H1 (cell line): ENCODE measurements at regions not wholly inside any gene's neighbourhood (a gene's known extent, or its start where the extent isn't known, plus 50 kb on each side); places are given as distances from the start of the nearest gene placed in this dataset.
"Not testable (repeated sequence)": the region's sequence is repeated elsewhere in the genome, so short reads cannot be mapped to it uniquely, and the experiment has no call there.

Experiments
- CTCF ChIA-PET: fragments of 300-600 bp; sonication (Branson Sonifier 250); formaldehyde crosslinking; loops from one replicate; lab custom pipeline; 2021; ENCODE audit not compliant: partially characterized antibody; lab: Charles Lee
- POLR2A ChIA-PET: fragments of 300-600 bp; sonication (Branson Sonifier 250); formaldehyde crosslinking; loops from one replicate; lab custom pipeline; 2021; ENCODE audit warnings: inconsistent platforms; ENCODE audit not compliant: partially characterized antibody; lab: Charles Lee
- DNase-seq, 2 experiments: peaks; one replicate each; pipeline versions ENCODE4 v3.0.0 to v3.0.0-alpha.2; 2010 to 2022; ENCODE audit warnings: low spot score in 2 of 2, low read depth in 1 of 2, mixed read lengths in 1 of 2
- FAIRE-seq: peaks from 2 replicates; lab custom pipeline; 2011; peaks lifted over from hg19 to GRCh38; lab: Jason Lieb, UNC
- H2AFZ ChIP-seq: 2 replicates; pipeline ENCODE4 v1.8.1; 2012; ENCODE audit warnings: low read length, inconsistent platforms
- H2AK5ac ChIP-seq: 2 replicates; pipeline ENCODE4 v1.6.1; 2013; ENCODE audit warnings: low read depth, low read length
- H2BK120ac ChIP-seq: replicated peaks from 2 replicates; pipeline ENCODE3; 2013; ENCODE audit warnings: low read depth, low read length, inconsistent platforms
- H2BK12ac ChIP-seq: 2 replicates; pipeline ENCODE4 v1.6.1; 2013; ENCODE audit warnings: low read depth, low read length
- H2BK15ac ChIP-seq: 2 replicates; pipeline ENCODE4 v1.6.1; 2013; ENCODE audit warnings: low read length
- H2BK20ac ChIP-seq: 2 replicates; pipeline ENCODE4 v1.6.1; 2013; ENCODE audit warnings: low read length
- H2BK5ac ChIP-seq: 2 replicates; pipeline ENCODE4 v1.6.1; 2013; ENCODE audit warnings: low read depth, low read length
- H3K14ac ChIP-seq: 2 replicates; pipeline ENCODE4 v1.6.1; 2013; ENCODE audit warnings: inconsistent platforms; ENCODE audit not compliant: insufficient read length
- H3K18ac ChIP-seq: 2 replicates; pipeline ENCODE4 v1.6.1; 2013; ENCODE audit warnings: low read length; ENCODE audit errors: extremely low read depth
- H3K23ac ChIP-seq: 2 replicates; pipeline ENCODE4 v1.6.1; 2013; ENCODE audit warnings: inconsistent platforms; ENCODE audit not compliant: insufficient read length
- H3K23me2 ChIP-seq: 2 replicates; pipeline ENCODE4 v1.6.1; 2013; ENCODE audit warnings: low read depth, low read length
- H3K27ac ChIP-seq: 2 replicates; pipeline ENCODE4 v1.6.1; 2011; ENCODE audit warnings: low read depth, low read length, inconsistent platforms
- H3K27me3 ChIP-seq, 4 experiments: replicated peaks in 1 of 4; 1 replicate in 1 of 4; 2 replicates in 3 of 4; pipeline versions ENCODE4 v1.6.1 to v1.8.1; 2011 to 2013; ENCODE audit warnings: low read length in 3 of 4, mild to moderate bottlenecking in 3 of 4, inconsistent platforms in 2 of 4, mixed read lengths in 2 of 4, moderate library complexity in 1 of 4; ENCODE audit not compliant: control insufficient read depth in 3 of 4, insufficient read depth in 3 of 4; ENCODE audit errors: extremely low read depth in 1 of 4
- H3K36me3 ChIP-seq, 4 experiments: 2 replicates each; pipeline versions ENCODE4 v1.6.1 to v1.8.1; 2011 to 2013; ENCODE audit warnings: mild to moderate bottlenecking in 4 of 4, low read length in 3 of 4, moderate library complexity in 2 of 4, control low read depth in 1 of 4, inconsistent platforms in 1 of 4; ENCODE audit not compliant: insufficient read depth in 4 of 4, control insufficient read depth in 2 of 4
- H3K4ac ChIP-seq: replicated peaks from 2 replicates; pipeline ENCODE3; 2013; ENCODE audit warnings: low read length, low read depth, mixed read lengths, inconsistent platforms; ENCODE audit not compliant: insufficient read length
- H3K4me1 ChIP-seq, 4 experiments: replicated peaks in 1 of 4; 1 replicate in 1 of 4; 2 replicates in 3 of 4; pipeline versions ENCODE4 v1.6.1 to v1.8.1; 2011 to 2013; ENCODE audit warnings: low read length in 3 of 4, inconsistent platforms in 2 of 4, mixed read lengths in 1 of 4; ENCODE audit not compliant: insufficient read depth in 4 of 4, control insufficient read depth in 3 of 4
- H3K4me2 ChIP-seq, 2 experiments: 2 replicates each; pipeline versions ENCODE4 v1.6.1 to v1.8.1; 2011 to 2013; ENCODE audit warnings: low read depth in 2 of 2, low read length in 2 of 2, control low read depth in 1 of 2, inconsistent platforms in 1 of 2, mild to moderate bottlenecking in 1 of 2; ENCODE audit not compliant: insufficient read depth in 1 of 2
- H3K4me3 ChIP-seq, 4 experiments: fragments of 200-600, 300-600 bp in 1 of 4; sonication (generic), shearing (Covaris generic), sonication (Bioruptor Twin) in 1 of 4; 2 replicates each; pipeline versions ENCODE4 v1.5.1 to v1.8.1; 2011 to 2016; ENCODE audit warnings: low read length in 4 of 4, low read depth in 3 of 4, control low read depth in 2 of 4, inconsistent platforms in 2 of 4, mild to moderate bottlenecking in 2 of 4, mixed read lengths in 1 of 4, moderate library complexity in 1 of 4; ENCODE audit not compliant: insufficient read depth in 2 of 4; ENCODE audit errors: extremely low read depth in 1 of 4
- H3K56ac ChIP-seq: replicated peaks from 2 replicates; pipeline ENCODE3; 2013; ENCODE audit warnings: low read depth, mild to moderate bottlenecking, mixed read lengths, low read length, inconsistent platforms; ENCODE audit not compliant: insufficient read length
- H3K79me1 ChIP-seq: 2 replicates; pipeline ENCODE4 v1.6.1; 2013; ENCODE audit warnings: low read depth, low read length, control low read depth
- H3K79me2 ChIP-seq, 2 experiments: 2 replicates each; pipeline versions ENCODE4 v1.6.1 to v1.8.1; 2012 to 2013; ENCODE audit warnings: low read length in 2 of 2, mild to moderate bottlenecking in 2 of 2, inconsistent platforms in 1 of 2; ENCODE audit not compliant: insufficient read depth in 2 of 2, control insufficient read depth in 1 of 2
- H3K9ac ChIP-seq, 4 experiments: replicated peaks in 1 of 4; 1 replicate in 1 of 4; 2 replicates in 3 of 4; pipeline versions ENCODE4 v1.6.1 to v1.8.1; 2011 to 2013; ENCODE audit warnings: low read depth in 3 of 4, low read length in 3 of 4, control low read depth in 2 of 4, mild to moderate bottlenecking in 2 of 4, moderate library complexity in 2 of 4, inconsistent platforms in 1 of 4; ENCODE audit errors: extremely low read depth in 1 of 4
- H3K9me3 ChIP-seq, 2 experiments: 2 replicates each; pipeline versions ENCODE4 v1.6.1 to v1.8.1; 2012 to 2013; ENCODE audit warnings: mild to moderate bottlenecking in 2 of 2, moderate library complexity in 2 of 2, control low read depth in 1 of 2, inconsistent platforms in 1 of 2, low read depth in 1 of 2, low read length in 1 of 2, mixed read lengths in 1 of 2; ENCODE audit not compliant: insufficient read depth in 2 of 2
- H4K20me1 ChIP-seq, 2 experiments: replicated peaks in 1 of 2; 2 replicates each; pipeline versions ENCODE3 to v1.8.1; 2011 to 2013; ENCODE audit warnings: inconsistent platforms in 2 of 2, low read length in 2 of 2, mild to moderate bottlenecking in 1 of 2; ENCODE audit not compliant: insufficient read depth in 2 of 2, control insufficient read depth in 1 of 2
- H4K5ac ChIP-seq: 2 replicates; pipeline ENCODE4 v1.6.1; 2013; ENCODE audit warnings: low read length, low read depth, mixed read lengths, inconsistent platforms; ENCODE audit not compliant: insufficient read length
- H4K8ac ChIP-seq: 2 replicates; pipeline ENCODE4 v1.8.0; 2013; ENCODE audit warnings: mild to moderate bottlenecking, moderate library complexity, low read length, inconsistent platforms; ENCODE audit not compliant: insufficient read depth; ENCODE audit errors: extremely low read depth
- H4K91ac ChIP-seq: replicated peaks from 2 replicates; pipeline ENCODE3; 2013; ENCODE audit warnings: low read length, mixed read lengths, inconsistent platforms; ENCODE audit not compliant: insufficient read length
- WGBS, 2 experiments: shearing (Covaris generic) in 1 of 2; methylation state at CpG; one replicate each; pipeline versions ENCODE4 v1.1.6 to v1.1.7; 2013 to 2015; ENCODE audit warnings: low lambda C conversion rate in 2 of 2, mixed read lengths in 2 of 2, inconsistent platforms in 1 of 2, low coverage in 1 of 2, missing lambda C conversion rate in 1 of 2; ENCODE audit not compliant: insufficient replicate concordance in 2 of 2, insufficient coverage in 1 of 2, insufficient read length in 1 of 2; ENCODE audit errors: extremely low coverage in 1 of 2, missing lambda C conversion rate in 1 of 2; 5-methylcytosine and 5-hydroxymethylcytosine counted together

DNA sequence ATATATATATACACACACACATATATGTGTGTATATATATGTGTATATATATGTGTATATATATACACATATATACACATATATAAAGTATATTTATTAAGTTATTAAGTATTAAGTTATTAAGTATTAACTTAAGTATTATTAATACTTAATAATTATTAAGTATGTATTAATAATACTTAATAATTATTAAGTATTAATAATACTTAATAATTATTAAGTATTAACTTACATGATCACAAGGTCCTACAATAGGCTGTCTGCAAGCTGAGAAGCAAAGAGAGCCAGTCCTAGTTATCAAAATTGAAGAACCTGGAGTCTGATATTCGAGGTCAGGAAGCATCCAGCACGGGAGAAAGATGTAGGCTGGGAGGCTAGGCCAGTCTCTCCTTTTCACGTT lies 130.1 kb upstream of the FAM3C start:
- H2BK15ac ChIP-seq, DNase-seq, H2AFZ ChIP-seq, POLR2A ChIA-PET, H2BK5ac ChIP-seq, H3K14ac ChIP-seq, H3K27ac ChIP-seq, H3K56ac ChIP-seq, H2AK5ac ChIP-seq, H4K5ac ChIP-seq, H3K79me2 ChIP-seq, H3K4me1 ChIP-seq, H2BK20ac ChIP-seq, H3K4me3 ChIP-seq, FAIRE-seq, H3K36me3 ChIP-seq, H3K27me3 ChIP-seq, H4K91ac ChIP-seq, H3K18ac ChIP-seq, H3K79me1 ChIP-seq, H2BK120ac ChIP-seq, H2BK12ac ChIP-seq, H3K23ac ChIP-seq, H3K9ac ChIP-seq, H4K20me1 ChIP-seq, H4K8ac ChIP-seq, H3K4me2 ChIP-seq, H3K23me2 ChIP-seq, H3K4ac ChIP-seq, H3K9me3 ChIP-seq: not testable (repeated sequence)
- CTCF ChIA-PET: interaction anchor here (1.0 kb wide), 1 partner anchor 468 kb away, joined by 3 read pairs; no protein-coding TSS in a partner anchor
- 89% methylated on average over 3 of the region's 3 CpGs; no CpG with 5 or more reads in 1 of the 2 experiments for WGBS, 2 experiments
